ENCODE measurements at regions not wholly inside any gene's neighbourhood (a gene's known extent, or its start where the extent isn't known, plus 50 kb on each side); places are given as distances from the start of the nearest gene placed in this dataset.

GRCh38 chr4:144556636-144557035, 89.3 kb upstream of the HHIP start:
- DNase-seq (ENCODE audit: extremely low read depth, low read depth) = no peak
- TF ChIP-seq CTCF (IDR thresholded peaks at IDR 0.05; ENCODE audit: low read depth, low read length) = no peak

GRCh38 chr4:144557404-144557803, 88.6 kb upstream of the HHIP start:
- peak; percentile 3; the same call in 1 of the 2 replicates for TF ChIP-seq CTCF (IDR thresholded peaks at IDR 0.05; ENCODE audit: low read depth, low read length)

GRCh38 chr4:144562019-144562705, 83.8 kb upstream of the HHIP start:
- DNase-seq (ENCODE audit: extremely low read depth, low read depth) = no peak
- no peak for TF ChIP-seq CTCF (IDR thresholded peaks at IDR 0.05; ENCODE audit: low read depth, low read length)

More at GRCh38 chr4:144557404-144557803, 88.6 kb upstream of the HHIP start:
- DNase-seq (ENCODE audit: extremely low read depth, low read depth) = no peak

- TF ChIP-seq CTCF (IDR thresholded peaks at IDR 0.05; ENCODE audit: low read depth, low read length) = no peak
These were observed 81.6 kb upstream of the HHIP start for GRCh38 chr4:144564358-144564757.

GRCh38 chr4:144565527-144566195, 80.3 kb upstream of the HHIP start:
- DNase-seq (ENCODE audit: extremely low read depth, low read depth) = no peak
- no peak for TF ChIP-seq CTCF (IDR thresholded peaks at IDR 0.05; ENCODE audit: low read depth, low read length)

More at GRCh38 chr4:144564358-144564757, 81.6 kb upstream of the HHIP start:
- no peak for DNase-seq (ENCODE audit: extremely low read depth, low read depth)

GRCh38 chr4:144572660-144573059, 73.3 kb upstream of the HHIP start:
- no peak for DNase-seq (ENCODE audit: extremely low read depth, low read depth)
- TF ChIP-seq CTCF (IDR thresholded peaks at IDR 0.05; ENCODE audit: low read depth, low read length) = no peak

GRCh38 chr4:144574000-144574399, 72.0 kb upstream of the HHIP start:
- DNase-seq (ENCODE audit: extremely low read depth, low read depth) = no peak
- TF ChIP-seq CTCF (IDR thresholded peaks at IDR 0.05; ENCODE audit: low read depth, low read length) = no peak
